Ascending aorta (tissue), 2 donors: ENCODE measurements at regions not wholly inside any gene's neighbourhood (a gene's known extent, or its start where the extent isn't known, plus 50 kb on each side); places are given as distances from the start of the nearest gene placed in this dataset.

ENCODE experiments used
- DNase-seq, 2 donors: peaks; one replicate each; pipeline ENCODE4 v3.0.0-alpha.2; 2019; ENCODE audit warnings: low spot score in 2 of 2
- H3K27ac ChIP-seq, 2 donors: fragments of 200-600 bp; sonication (generic); one replicate each; pipeline ENCODE4 v1.5.1; 2016 to 2017; ENCODE audit warnings: mild to moderate bottlenecking in 1 of 2
- H3K27me3 ChIP-seq: fragments of 200-600 bp; sonication (generic); one replicate; pipeline ENCODE4 v1.5.1; 2017
- H3K36me3 ChIP-seq, 2 donors: fragments of 200-600 bp; sonication (generic); one replicate each; pipeline ENCODE4 v1.5.1; 2016
- H3K4me1 ChIP-seq, 2 donors: fragments of 200-600 bp; sonication (generic); one replicate each; pipeline ENCODE4 v1.5.1; 2016 to 2017; ENCODE audit warnings: mild to moderate bottlenecking in 1 of 2
- H3K4me3 ChIP-seq, 2 donors: fragments of 200-600 bp; sonication (generic); one replicate each; pipeline ENCODE4 v1.5.1; 2016 to 2017; ENCODE audit warnings: mild to moderate bottlenecking in 1 of 2
- H3K9me3 ChIP-seq, 2 donors: fragments of 200-600 bp; sonication (generic); one replicate each; pipeline ENCODE4 v1.5.1; 2016
- intact Hi-C: fragments of 100-400 bp; cut with DNase I; formaldehyde crosslinking; loops from one replicate; pipeline ENCODE4 v1.15.1; 2023
- TF ChIP-seq, protein P1 (sequence below), 3 experiments: fragments of 200-600 bp in 2 of 3; fragments of 450-650 bp in 1 of 3; sonication (generic) in 2 of 3; IDR thresholded peaks; one replicate each; pipeline ENCODE4 v1.5.1; 2016 to 2019; ENCODE audit warnings: antibody characterized with exemption in 3 of 3, mild to moderate bottlenecking in 1 of 3, moderate library complexity in 1 of 3

DNA sequence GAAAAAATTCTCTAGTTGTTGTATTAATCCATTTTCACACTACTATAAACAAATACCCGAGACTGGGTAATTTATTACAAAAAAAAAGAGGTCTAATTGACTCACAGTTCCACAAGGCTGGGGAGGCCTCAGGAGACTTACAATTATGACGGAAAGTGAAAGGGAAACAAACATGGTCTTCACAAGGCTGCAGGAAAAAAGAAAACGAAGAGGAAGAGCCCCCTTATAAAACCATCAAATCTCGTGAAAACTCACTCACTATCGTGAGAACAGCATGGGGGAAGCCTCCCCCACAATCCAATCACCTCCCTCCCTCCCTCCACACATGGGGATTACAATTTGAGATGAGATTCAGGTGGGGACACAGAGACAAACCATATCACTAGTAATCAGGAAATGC is 61.7 kb upstream of the SPTBN1 start:
- Histone ChIP-seq H3K27me3 (no peaks in the 10 kb centered on the region), H3K4me1 (no peaks in the 10 kb centered on the region), H3K9me3 (no peaks in the 10 kb centered on the region), H3K36me3 (no peaks in the 10 kb centered on the region), H3K27ac (no peak overlapping the region), H3K4me3 (no peak overlapping the region)
- DNase-seq = no peak
- intact Hi-C loops = no loop called here
- TF ChIP-seq, protein P1, sequence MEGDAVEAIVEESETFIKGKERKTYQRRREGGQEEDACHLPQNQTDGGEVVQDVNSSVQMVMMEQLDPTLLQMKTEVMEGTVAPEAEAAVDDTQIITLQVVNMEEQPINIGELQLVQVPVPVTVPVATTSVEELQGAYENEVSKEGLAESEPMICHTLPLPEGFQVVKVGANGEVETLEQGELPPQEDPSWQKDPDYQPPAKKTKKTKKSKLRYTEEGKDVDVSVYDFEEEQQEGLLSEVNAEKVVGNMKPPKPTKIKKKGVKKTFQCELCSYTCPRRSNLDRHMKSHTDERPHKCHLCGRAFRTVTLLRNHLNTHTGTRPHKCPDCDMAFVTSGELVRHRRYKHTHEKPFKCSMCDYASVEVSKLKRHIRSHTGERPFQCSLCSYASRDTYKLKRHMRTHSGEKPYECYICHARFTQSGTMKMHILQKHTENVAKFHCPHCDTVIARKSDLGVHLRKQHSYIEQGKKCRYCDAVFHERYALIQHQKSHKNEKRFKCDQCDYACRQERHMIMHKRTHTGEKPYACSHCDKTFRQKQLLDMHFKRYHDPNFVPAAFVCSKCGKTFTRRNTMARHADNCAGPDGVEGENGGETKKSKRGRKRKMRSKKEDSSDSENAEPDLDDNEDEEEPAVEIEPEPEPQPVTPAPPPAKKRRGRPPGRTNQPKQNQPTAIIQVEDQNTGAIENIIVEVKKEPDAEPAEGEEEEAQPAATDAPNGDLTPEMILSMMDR (IDR thresholded peaks at IDR 0.05) = no peak

DNA sequence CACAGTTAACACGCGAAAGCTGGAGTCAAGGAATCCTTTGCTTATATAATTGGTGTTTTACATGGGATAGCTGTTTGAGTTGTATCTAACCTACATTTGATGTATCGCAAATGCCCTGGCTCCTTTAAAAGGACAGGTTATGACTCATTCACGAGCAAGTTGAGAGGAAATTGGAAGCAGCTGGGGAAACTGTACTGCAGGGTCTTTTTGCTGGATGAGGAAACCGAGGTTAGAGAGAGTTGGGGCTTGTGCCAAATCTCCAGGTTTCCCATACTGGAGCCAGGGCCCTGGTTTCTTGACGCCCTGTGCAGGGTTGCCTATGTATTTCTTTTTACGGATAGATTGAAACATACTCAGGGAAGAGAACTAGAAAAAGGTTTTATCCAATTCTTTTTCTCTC is 60.0 kb upstream of the SPTBN1 start:
- H3K27me3 ChIP-seq = no peaks in the 10 kb centered on the region
- H3K27ac ChIP-seq = no peak overlapping the region
- no peaks in the 10 kb centered on the region for H3K36me3 ChIP-seq
- no peaks in the 10 kb centered on the region for H3K4me1 ChIP-seq
- TF ChIP-seq, protein P1 (IDR thresholded peaks at IDR 0.05) = no peak
- intact Hi-C loops = no loop called here
- H3K4me3 ChIP-seq = no peak overlapping the region
- DNase-seq = no peak
- no peaks in the 10 kb centered on the region for H3K9me3 ChIP-seq

DNA sequence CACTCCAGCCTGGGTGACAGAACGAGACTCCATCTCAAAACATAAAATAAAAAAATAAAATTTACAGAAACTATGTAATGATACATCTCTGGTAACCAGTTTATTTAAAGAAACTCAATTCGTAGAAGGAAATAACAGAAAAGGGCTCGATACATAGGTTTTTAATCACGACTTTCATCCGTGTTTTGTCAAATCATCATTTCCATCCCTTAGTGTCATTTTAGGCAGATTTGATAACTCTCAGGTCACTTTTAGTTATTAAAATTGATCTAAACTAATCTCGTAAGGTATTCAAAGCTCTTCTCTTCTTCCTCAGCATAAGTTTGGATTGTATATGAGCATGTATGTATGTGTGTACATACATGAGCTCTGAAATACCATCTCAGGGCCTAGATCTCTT is 59.3 kb upstream of the SPTBN1 start:
- intact Hi-C loops = no loop called here
- no peaks in the 10 kb centered on the region for H3K27me3 ChIP-seq

DNA sequence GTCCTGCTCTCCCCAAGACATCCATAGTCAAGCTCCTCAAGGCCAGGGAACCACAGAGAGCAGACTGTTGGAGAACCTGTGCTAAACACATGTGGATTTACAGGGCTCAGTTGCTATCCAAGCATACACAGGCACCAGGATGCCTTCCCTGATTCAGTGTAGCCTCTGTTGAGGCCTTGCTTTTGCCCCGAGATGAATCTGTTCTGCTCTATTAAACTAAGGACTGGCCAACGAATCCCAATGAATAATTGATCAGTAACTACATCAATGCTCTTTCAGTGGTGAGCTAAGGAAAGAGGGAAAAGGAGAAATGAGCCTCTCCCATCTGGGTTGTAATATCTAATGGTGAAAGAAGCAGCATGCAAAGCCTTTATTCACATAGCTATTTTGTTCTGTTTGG is 58.7 kb upstream of the SPTBN1 start:
- Histone ChIP-seq H3K36me3 (no peaks in the 10 kb centered on the region), H3K9me3 (no peaks in the 10 kb centered on the region), H3K27me3 (no peaks in the 10 kb centered on the region), H3K4me1 (peaks cover 0 to 11% of the 10 kb centered on the region in 2 donors), H3K4me3 (no peak overlapping the region), H3K27ac (no peak overlapping the region)
- intact Hi-C loops = no loop called here
- TF ChIP-seq, protein P1 (IDR thresholded peaks at IDR 0.05) = no peak
- DNase-seq = no peak

More for the DNA sequence above, 59.3 kb upstream of the SPTBN1 start:
- Histone ChIP-seq H3K36me3 (no peaks in the 10 kb centered on the region), H3K27ac (no peak overlapping the region), H3K9me3 (no peaks in the 10 kb centered on the region), H3K4me1 (peaks cover 0 to 6% of the 10 kb centered on the region in 2 donors), H3K4me3 (no peak overlapping the region)
- DNase-seq = no peak
- TF ChIP-seq, protein P1 (IDR thresholded peaks at IDR 0.05) = no peak

DNA sequence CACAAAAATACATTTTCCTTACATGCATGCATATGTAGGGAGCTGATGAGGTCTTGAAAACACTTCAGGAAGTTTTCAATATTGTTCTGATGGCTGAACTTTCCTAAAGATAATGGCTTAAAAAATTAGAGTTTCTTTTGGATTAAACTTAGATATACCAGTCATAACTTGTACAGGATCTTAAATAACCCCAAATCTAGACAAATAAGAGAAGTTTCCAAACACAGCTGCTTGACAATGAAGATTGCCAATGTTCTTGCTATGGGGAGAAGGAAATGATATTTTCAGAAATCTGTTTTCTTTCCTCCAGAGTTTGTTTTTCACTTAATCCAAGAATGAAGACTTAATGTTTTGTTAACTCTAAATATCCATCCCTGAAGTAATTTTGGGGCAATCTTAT is 54.6 kb upstream of the SPTBN1 start:
- no peak for DNase-seq
- no peaks in the 10 kb centered on the region for H3K27me3 ChIP-seq
- intact Hi-C loops = no loop called here
- no peak overlapping the region for H3K4me3 ChIP-seq
- TF ChIP-seq, protein P1 (IDR thresholded peaks at IDR 0.05) = no peak
- no peaks in the 10 kb centered on the region for H3K9me3 ChIP-seq
- peak overlapping the region; percentile 21 to 41 for H3K27ac ChIP-seq
- H3K36me3 ChIP-seq = no peaks in the 10 kb centered on the region
- H3K4me1 ChIP-seq = peaks cover 0 to 18% of the 10 kb centered on the region in 2 donors

DNA sequence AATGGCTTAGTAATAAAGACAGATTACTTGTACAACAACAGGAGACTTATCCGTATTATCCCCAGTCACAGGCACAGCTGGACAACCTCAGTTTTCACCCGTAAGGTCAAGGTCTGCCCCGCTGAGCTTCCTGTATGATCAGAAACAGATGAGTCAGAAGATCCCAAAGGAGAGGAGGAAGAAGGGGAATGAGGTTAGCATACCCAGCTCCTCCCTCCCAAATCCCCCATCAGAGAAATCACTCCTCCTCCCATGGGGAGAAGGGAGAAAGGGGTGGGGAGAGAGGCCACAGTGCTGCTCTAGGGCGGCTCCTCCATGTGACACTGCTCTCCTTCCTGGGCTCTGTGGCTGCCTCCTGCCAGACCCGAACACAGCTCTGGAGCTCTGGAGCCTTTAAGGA is 53.8 kb upstream of the SPTBN1 start:
- H3K27ac ChIP-seq = peak overlapping the region; percentile 21 to 50
- no peak for DNase-seq
- no peaks in the 10 kb centered on the region for H3K9me3 ChIP-seq
- intact Hi-C loops = no loop called here
- peaks cover 0 to 18% of the 10 kb centered on the region in 2 donors for H3K4me1 ChIP-seq
- H3K4me3 ChIP-seq = no peak overlapping the region
- H3K27me3 ChIP-seq = no peaks in the 10 kb centered on the region
- no peaks in the 10 kb centered on the region for H3K36me3 ChIP-seq
- TF ChIP-seq, protein P1 (IDR thresholded peaks at IDR 0.05) = no peak
